ENCODE measurements at regions not wholly inside any gene's neighbourhood (a gene's known extent, or its start where the extent isn't known, plus 50 kb on each side); places are given as distances from the start of the nearest gene placed in this dataset.

- Histone ChIP-seq H3K9ac (replicated peaks; ENCODE audit: extremely low read depth, insufficient read depth, low read length) (no peak overlapping the region), H3K4me1 (ENCODE audit: control insufficient read depth, extremely low read depth, insufficient read depth, low read length) (no peaks in the 10 kb centered on the region), H3K4me2 (ENCODE audit: insufficient read depth, low read length) (no peak overlapping the region), H3K27me3 (ENCODE audit: control insufficient read depth in 2 of 2, insufficient read depth in 2 of 2, low read length in 2 of 2) (no peaks in the 10 kb centered on the region), H4K20me1 (replicated peaks; ENCODE audit: control insufficient read depth, extremely low read depth, insufficient read depth, low read length) (no peaks in the 10 kb centered on the region), H3K9me3 (replicated peaks; ENCODE audit: control insufficient read depth, insufficient read depth, low read length) (no peaks in the 10 kb centered on the region), H3K27ac (ENCODE audit: insufficient read depth, low read depth, low read length) (no peak overlapping the region), H2AFZ (ENCODE audit: low read depth, low read length) (no peak overlapping the region), H3K9me1 (replicated peaks; ENCODE audit: control insufficient read depth, extremely low read depth, insufficient read depth, low read length) (no peaks in the 10 kb centered on the region), H3K36me3 (ENCODE audit: control insufficient read depth in 2 of 2, extremely low read depth in 1 of 2, insufficient read depth in 2 of 2, low read length in 2 of 2) (no peaks in the 10 kb centered on the region), H3K79me2 (ENCODE audit: control insufficient read depth, insufficient read depth, low read length) (no peaks in the 10 kb centered on the region), H3K4me3 (replicated peaks in 1 of 3; ENCODE audit: insufficient read depth in 1 of 3, low read depth in 1 of 3, low read length in 3 of 3) (no peak overlapping the region)
- TF ChIP-seq GATA2 (IDR thresholded peaks at IDR 0.05; ENCODE audit: insufficient read depth, insufficient read length, low read depth, low read length): no peak
- no peak for TF ChIP-seq CTCF (IDR thresholded peaks at IDR 0.05; ENCODE audit: extremely low read depth in 1 of 2, insufficient read depth in 1 of 2, low read depth in 1 of 2, low read length in 2 of 2)
- no peak for TF ChIP-seq FOS (IDR thresholded peaks at IDR 0.05; ENCODE audit: borderline replicate concordance, insufficient read depth, low read length)
- no peak for TF ChIP-seq JUN (IDR thresholded peaks at IDR 0.05; ENCODE audit: borderline replicate concordance, insufficient read depth, insufficient read length, low read depth)
- TF ChIP-seq POLR2AphosphoS5 (IDR thresholded peaks at IDR 0.05; ENCODE audit: insufficient read depth, low read depth, low read length): no peak
- no peak for TF ChIP-seq MYC (IDR thresholded peaks at IDR 0.05; ENCODE audit: low read depth, low read length)
- TF ChIP-seq POLR2A (IDR thresholded peaks at IDR 0.05; ENCODE audit: low read depth, low read length): no peak
- no peak for TF ChIP-seq MAX (IDR thresholded peaks at IDR 0.05; ENCODE audit: insufficient read depth, insufficient read length)
- no peak for TF ChIP-seq EZH2 (IDR thresholded peaks at IDR 0.05; ENCODE audit: borderline replicate concordance, low read depth, low read length, severe bottlenecking)
- FAIRE-seq: no peak
- DNase-seq (ENCODE audit: low read depth, low spot score): no peak
- CTCF ChIA-PET: no interaction called here
- dilution Hi-C loops (cut with MboI; ENCODE audit: extremely low pct_ligation_motif_present, low sequenced_read_pairs): no loop called here
- no TSS peak for BruUV-seq (replicated peaks)
- POLR2A ChIA-PET: no interaction called here
- intact Hi-C loops (cut with micrococcal nuclease): no loop called here
These were observed 2382.4 kb downstream of the PCDH9 start for GRCh38 chr13:64847767-64848166.

Data from endothelial cell of umbilical vein (primary cell).